B cell (primary cell): ENCODE measurements at regions not wholly inside any gene's neighbourhood (a gene's known extent, or its start where the extent isn't known, plus 50 kb on each side); places are given as distances from the start of the nearest gene placed in this dataset.

Experiments used
- CTCF ChIP-seq: fragments of 200-600 bp; IDR thresholded peaks from one replicate; pipeline ENCODE4 v1.8.0; 2022; ENCODE audit warnings: antibody characterized with exemption, mild to moderate bottlenecking
- EZH2 ChIP-seq: IDR thresholded peaks from 2 replicates; pipeline ENCODE4 v1.6.1; 2012; ENCODE audit warnings: borderline replicate concordance, low read depth, mild to moderate bottlenecking, moderate library complexity, low read length; ENCODE audit not compliant: insufficient read depth, poor library complexity, severe bottlenecking

GRCh38 chr18:76581261-76581660 is 86.2 kb upstream of the ZNF516 start:
- TF ChIP-seq CTCF (no peak), EZH2 (no peak)
